ENCODE measurements at regions not wholly inside any gene's neighbourhood (a gene's known extent, or its start where the extent isn't known, plus 50 kb on each side); places are given as distances from the start of the nearest gene placed in this dataset.

- Histone ChIP-seq H3K9me3 (ENCODE audit: low read depth) (no peaks in the 10 kb centered on the region), H4K20me1 (ENCODE audit: low read depth) (no peaks in the 10 kb centered on the region), H3F3A (ENCODE audit: low read depth) (no peaks in the 10 kb centered on the region), H3K27ac (no peak overlapping the region), H3K4me3 (no peak overlapping the region), H3K27me3 (no peaks in the 10 kb centered on the region), H3K36me3 (no peaks in the 10 kb centered on the region), H3K4me1 (no peaks in the 10 kb centered on the region), H3K79me2 (ENCODE audit: low read depth) (no peaks in the 10 kb centered on the region), H2AFZ (replicated peaks) (no peak overlapping the region), H3K4me2 (no peak overlapping the region), H3K9ac (no peak overlapping the region)
- H3K27me3 Mint-ChIP-seq (ENCODE audit: insufficient read depth, low read depth), result peaks cover 3% of the 10 kb centered on the region
- H3K36me3 Mint-ChIP-seq, result no peaks in the 10 kb centered on the region
- no peaks in the 10 kb centered on the region for H3K9me3 Mint-ChIP-seq
- peaks cover 20% of the 10 kb centered on the region for H3K4me1 Mint-ChIP-seq
- peak; percentile 46 for DNase-seq (ENCODE audit: low spot score)
- H3K4me3 Mint-ChIP-seq, result no peak overlapping the region
- TF ChIP-seq EZH2 (IDR thresholded peaks at IDR 0.05), result no peak
- no peak for TF ChIP-seq EZH2phosphoT487 (IDR thresholded peaks at IDR 0.05)
- TF ChIP-seq CTCF (IDR thresholded peaks at IDR 0.05), result no peak
- H3K27ac Mint-ChIP-seq, result no peak overlapping the region
These were observed 166.0 kb upstream of the CDH13 start for GRCh38 chr16:82460766-82461165.

DNA sequence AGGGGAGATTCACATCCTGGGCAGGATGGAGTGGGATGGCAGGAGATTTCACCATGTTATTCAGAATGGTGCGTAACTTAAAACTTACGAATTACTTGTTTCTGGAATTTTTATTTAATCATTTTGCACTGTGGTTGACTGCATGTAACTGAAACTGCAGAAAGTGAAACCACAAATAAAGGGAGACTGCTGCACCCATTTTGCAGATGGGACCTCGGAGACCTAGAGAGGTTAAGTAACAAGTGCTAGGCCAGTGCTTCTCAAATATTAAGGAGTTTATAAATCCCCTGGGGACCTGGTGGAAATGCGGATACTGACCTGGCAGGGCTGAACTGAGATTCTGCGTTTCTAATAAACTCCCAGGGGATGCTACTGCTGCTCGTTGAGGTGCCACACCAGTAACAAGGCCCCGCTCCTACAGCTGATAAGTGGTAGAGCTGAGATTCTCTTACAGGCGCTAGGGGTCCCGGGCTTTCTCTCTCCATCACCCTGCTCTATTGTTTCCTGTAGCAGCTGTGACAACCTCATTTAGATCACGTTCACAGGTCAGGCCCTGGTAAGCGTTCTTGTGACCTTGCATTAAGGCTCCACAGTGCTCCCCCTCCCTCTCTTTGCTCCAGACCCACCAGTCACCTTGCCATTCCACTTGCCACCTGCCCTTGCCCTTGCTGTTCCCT lies 167.1 kb upstream of the CDH13 start:
- no peaks in the 10 kb centered on the region for H3K4me1 ChIP-seq
- no peaks in the 10 kb centered on the region for H3K9me3 ChIP-seq (ENCODE audit: low read depth)
- Mint-ChIP-seq H3K36me3 (no peaks in the 10 kb centered on the region), H3K27me3 (ENCODE audit: insufficient read depth, low read depth) (peaks cover 5% of the 10 kb centered on the region), H3K27ac (no peak overlapping the region), H3K4me3 (no peak overlapping the region), H3K9me3 (no peaks in the 10 kb centered on the region), H3K4me1 (peaks cover 18% of the 10 kb centered on the region)
- no peak for DNase-seq (ENCODE audit: low spot score)
- no peak overlapping the region for H2AFZ ChIP-seq (replicated peaks)
- H3F3A ChIP-seq (ENCODE audit: low read depth), result no peaks in the 10 kb centered on the region
- no peaks in the 10 kb centered on the region for H3K36me3 ChIP-seq
- TF ChIP-seq EZH2 (IDR thresholded peaks at IDR 0.05) (no peak), EZH2phosphoT487 (IDR thresholded peaks at IDR 0.05) (no peak), CTCF (IDR thresholded peaks at IDR 0.05) (no peak)
- no peak overlapping the region for H3K27ac ChIP-seq
- H3K4me3 ChIP-seq, result no peak overlapping the region
- H3K79me2 ChIP-seq (ENCODE audit: low read depth), result no peaks in the 10 kb centered on the region
- no peak overlapping the region for H3K9ac ChIP-seq
- no peaks in the 10 kb centered on the region for H3K27me3 ChIP-seq
- H3K4me2 ChIP-seq, result no peak overlapping the region
- no peaks in the 10 kb centered on the region for H4K20me1 ChIP-seq (ENCODE audit: low read depth)

DNA sequence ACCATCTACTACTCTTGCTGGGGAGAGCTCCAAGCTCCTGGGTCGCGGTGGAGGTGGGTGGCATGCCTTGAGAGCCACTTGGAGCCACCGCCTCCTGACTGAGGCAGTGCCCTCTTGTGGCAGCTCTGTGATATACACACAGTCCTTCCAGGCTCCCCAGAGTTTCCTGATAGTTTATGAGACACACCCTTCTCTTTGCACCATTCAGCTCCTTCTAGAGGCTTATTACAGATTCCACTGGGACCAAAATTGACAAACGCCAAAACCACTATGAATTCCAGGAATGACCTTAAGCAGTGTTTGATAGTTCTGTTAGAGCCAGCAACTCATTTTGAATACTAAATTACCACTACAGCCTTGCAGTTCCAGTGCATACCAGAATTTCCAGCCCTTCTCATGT lies 170.1 kb upstream of the CDH13 start:
- Mint-ChIP-seq H3K27me3 (ENCODE audit: insufficient read depth, low read depth) (peaks cover 11% of the 10 kb centered on the region), H3K27ac (no peak overlapping the region), H3K4me3 (no peak overlapping the region), H3K36me3 (no peaks in the 10 kb centered on the region), H3K9me3 (no peaks in the 10 kb centered on the region), H3K4me1 (peaks cover 18% of the 10 kb centered on the region)
- Histone ChIP-seq H3K36me3 (no peaks in the 10 kb centered on the region), H2AFZ (replicated peaks) (no peak overlapping the region), H3K4me1 (no peaks in the 10 kb centered on the region), H3K79me2 (ENCODE audit: low read depth) (no peaks in the 10 kb centered on the region), H3K4me2 (no peak overlapping the region), H3K27me3 (no peaks in the 10 kb centered on the region), H3K27ac (no peak overlapping the region), H4K20me1 (ENCODE audit: low read depth) (no peaks in the 10 kb centered on the region), H3K9ac (no peak overlapping the region), H3F3A (ENCODE audit: low read depth) (no peaks in the 10 kb centered on the region), H3K4me3 (no peak overlapping the region), H3K9me3 (ENCODE audit: low read depth) (no peaks in the 10 kb centered on the region)
- DNase-seq (ENCODE audit: low spot score), result peak; percentile 84
- TF ChIP-seq EZH2 (IDR thresholded peaks at IDR 0.05) (no peak), CTCF (IDR thresholded peaks at IDR 0.05) (peak; percentile 77), EZH2phosphoT487 (IDR thresholded peaks at IDR 0.05) (no peak)

Data from neural progenitor cell (in vitro differentiated cells).